ENCODE measurements at regions not wholly inside any gene's neighbourhood (a gene's known extent, or its start where the extent isn't known, plus 50 kb on each side); places are given as distances from the start of the nearest gene placed in this dataset.

DNA sequence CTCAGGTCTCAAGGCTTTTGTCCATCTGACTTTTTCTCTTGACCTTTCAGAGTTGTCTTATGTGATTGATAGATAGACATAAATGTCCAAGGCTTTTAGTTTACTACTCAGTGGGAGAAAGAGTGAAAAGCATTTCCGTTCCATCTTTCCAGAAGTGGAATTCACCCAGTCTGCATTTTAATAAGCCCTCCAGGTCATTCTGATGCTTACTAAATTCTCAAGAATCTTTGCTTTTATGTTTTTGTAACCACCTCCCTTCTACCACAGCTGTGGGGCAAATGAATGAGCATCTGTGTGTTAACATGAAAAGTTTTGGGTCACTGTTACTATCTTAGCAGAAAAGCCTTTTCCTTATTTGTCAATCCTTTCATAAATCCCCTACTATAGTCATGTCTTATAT lies 251.4 kb downstream of the LRIG3 start:
- TF ChIP-seq, protein P1, sequence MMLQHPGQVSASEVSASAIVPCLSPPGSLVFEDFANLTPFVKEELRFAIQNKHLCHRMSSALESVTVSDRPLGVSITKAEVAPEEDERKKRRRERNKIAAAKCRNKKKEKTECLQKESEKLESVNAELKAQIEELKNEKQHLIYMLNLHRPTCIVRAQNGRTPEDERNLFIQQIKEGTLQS (IDR thresholded peaks at IDR 0.05) = no peak
- TF ChIP-seq ZFX (IDR thresholded peaks at IDR 0.05) = no peak
- no peak for TF ChIP-seq FOSL1 (IDR thresholded peaks at IDR 0.05; ENCODE audit: low read depth)
- TF ChIP-seq SP1 (IDR thresholded peaks at IDR 0.05; ENCODE audit: low read depth) = no peak
- no peak for TF ChIP-seq EZH2 (IDR thresholded peaks at IDR 0.05)
- Histone ChIP-seq H3K36me3 (ENCODE audit: control insufficient read depth in 1 of 2, insufficient read depth in 2 of 2, low read length in 2 of 2) (no peaks in the 10 kb centered on the region), H3K9ac (ENCODE audit: low read length) (no peak overlapping the region), H3K4me1 (ENCODE audit: control insufficient read depth in 1 of 2, insufficient read depth in 2 of 2, low read length in 2 of 2) (no peaks in the 10 kb centered on the region), H3K27me3 (ENCODE audit: insufficient read depth, low read length) (no peaks in the 10 kb centered on the region), H3K4me3 (replicated peaks in 1 of 2; ENCODE audit: low read depth in 1 of 2, low read length in 2 of 2) (no peak overlapping the region), H3K4me2 (ENCODE audit: low read length) (no peak overlapping the region), H2AFZ (ENCODE audit: low read depth, low read length, poor library complexity, severe bottlenecking) (no peak overlapping the region), H4K20me1 (ENCODE audit: insufficient read depth) (no peaks in the 10 kb centered on the region), H3K27ac (ENCODE audit: low read depth, low read length) (no peak overlapping the region), H3K79me2 (ENCODE audit: insufficient read depth, low read length) (no peaks in the 10 kb centered on the region), H3K9me2 (ENCODE audit: insufficient read depth) (no peaks in the 10 kb centered on the region), H3K9me3 (ENCODE audit: control insufficient read depth in 1 of 2, insufficient read depth in 1 of 2, low read depth in 1 of 2, low read length in 2 of 2) (no peaks in the 10 kb centered on the region)
- ChIA-PET RAD21 (ENCODE audit: low non-redundant PET in 1 of 2, low total read pairs in 2 of 2, uncharacterized antibody in 2 of 2, unreplicated experiment in 2 of 2) (no interaction called here), CTCF (no interaction called here), POLR2A (no interaction called here)
- intact Hi-C loops (cut with micrococcal nuclease) = no loop called here
- DNase-seq (ENCODE audit: low read depth, low spot score) (no peak), ATAC-seq (no peak)
- no TSS peak for BruUV-seq (replicated peaks)

- Histone ChIP-seq H3K4me2 (ENCODE audit: low read length) (no peak overlapping the region), H3K36me3 (ENCODE audit: control insufficient read depth in 1 of 2, insufficient read depth in 2 of 2, low read length in 2 of 2) (no peaks in the 10 kb centered on the region), H3K27me3 (ENCODE audit: insufficient read depth, low read length) (no peaks in the 10 kb centered on the region), H3K9me3 (ENCODE audit: control insufficient read depth in 1 of 2, insufficient read depth in 1 of 2, low read depth in 1 of 2, low read length in 2 of 2) (no peaks in the 10 kb centered on the region), H3K4me1 (ENCODE audit: control insufficient read depth in 1 of 2, insufficient read depth in 2 of 2, low read length in 2 of 2) (no peaks in the 10 kb centered on the region), H3K9me2 (ENCODE audit: insufficient read depth) (no peaks in the 10 kb centered on the region), H2AFZ (ENCODE audit: low read depth, low read length, poor library complexity, severe bottlenecking) (no peak overlapping the region), H3K79me2 (ENCODE audit: insufficient read depth, low read length) (no peaks in the 10 kb centered on the region), H3K27ac (ENCODE audit: low read depth, low read length) (no peak overlapping the region), H3K4me3 (replicated peaks in 1 of 2; ENCODE audit: low read depth in 1 of 2, low read length in 2 of 2) (no peak overlapping the region), H3K9ac (ENCODE audit: low read length) (no peak overlapping the region), H4K20me1 (ENCODE audit: insufficient read depth) (no peaks in the 10 kb centered on the region)
- intact Hi-C loops (cut with micrococcal nuclease) = no loop called here
- TF ChIP-seq RAD21 (IDR thresholded peaks at IDR 0.05; ENCODE audit: low read depth) (no peak), FOSL1 (IDR thresholded peaks at IDR 0.05; ENCODE audit: low read depth) (no peak)
- ChIA-PET POLR2A (no interaction called here), CTCF (no interaction called here), RAD21 (ENCODE audit: low non-redundant PET in 1 of 2, low total read pairs in 2 of 2, uncharacterized antibody in 2 of 2, unreplicated experiment in 2 of 2) (no interaction called here)
- no TSS peak for BruUV-seq (replicated peaks)
- ATAC-seq (no peak), DNase-seq (ENCODE audit: low read depth, low spot score) (no peak)
These were observed 249.7 kb downstream of the LRIG3 start for GRCh38 chr12:58670623-58671022.
